ENCODE measurements at regions not wholly inside any gene's neighbourhood (a gene's known extent, or its start where the extent isn't known, plus 50 kb on each side); places are given as distances from the start of the nearest gene placed in this dataset.

DNA sequence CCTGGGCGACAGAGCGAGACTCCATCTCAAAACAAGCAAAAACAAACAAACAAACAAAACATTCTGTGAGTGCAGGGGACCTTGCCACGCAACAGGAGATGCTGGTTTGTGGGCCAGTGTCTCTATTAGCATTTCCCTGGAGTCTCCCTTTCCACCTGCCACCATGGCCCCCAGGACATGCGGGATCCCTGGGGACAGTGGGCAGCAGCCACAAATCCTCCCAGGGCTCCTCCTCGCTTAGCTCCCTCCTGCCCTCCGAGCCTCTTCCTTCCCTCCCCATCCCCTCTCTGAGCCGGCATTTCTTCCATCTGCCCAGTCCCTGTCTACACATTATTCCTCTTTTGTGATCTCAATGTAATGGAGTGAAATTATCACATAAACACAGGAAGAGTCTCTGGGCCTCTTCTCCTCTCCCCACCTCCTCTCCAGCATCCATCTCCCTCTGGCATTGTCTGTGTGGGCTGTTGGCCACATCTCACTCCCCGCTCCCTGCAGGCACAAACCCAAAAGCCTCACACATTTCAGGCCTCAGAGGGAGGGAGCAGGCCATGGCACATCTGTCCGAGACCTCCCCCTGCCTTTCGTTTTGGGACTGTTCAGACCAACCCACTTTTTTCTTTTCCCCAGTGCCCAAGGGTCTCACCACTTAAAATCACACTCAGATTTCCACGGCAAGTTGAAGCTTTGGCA lies 144.3 kb downstream of the MIS18A start:
- no peak for DNase-seq (ENCODE audit: low spot score)

DNA sequence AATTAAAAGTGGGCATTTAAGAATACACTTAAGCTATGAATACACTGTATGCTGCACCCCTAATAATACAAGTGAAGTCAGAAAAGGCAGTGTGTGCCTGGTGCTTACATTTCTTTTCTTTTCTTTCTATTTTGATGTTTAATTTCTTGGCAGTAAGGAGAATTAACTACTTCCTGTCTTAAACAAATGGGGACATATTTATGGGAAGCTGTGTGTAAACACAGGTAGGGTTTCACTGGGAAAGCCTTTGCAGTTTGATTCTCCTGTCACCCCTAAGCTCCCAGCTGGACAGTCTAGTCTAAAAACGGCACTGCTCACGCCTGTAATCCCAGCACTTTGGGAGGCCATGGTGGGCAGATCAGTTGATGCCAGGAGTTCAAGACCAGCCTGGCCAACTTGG lies 146.0 kb downstream of the MIS18A start:
- no peak for DNase-seq (ENCODE audit: low spot score)

DNA sequence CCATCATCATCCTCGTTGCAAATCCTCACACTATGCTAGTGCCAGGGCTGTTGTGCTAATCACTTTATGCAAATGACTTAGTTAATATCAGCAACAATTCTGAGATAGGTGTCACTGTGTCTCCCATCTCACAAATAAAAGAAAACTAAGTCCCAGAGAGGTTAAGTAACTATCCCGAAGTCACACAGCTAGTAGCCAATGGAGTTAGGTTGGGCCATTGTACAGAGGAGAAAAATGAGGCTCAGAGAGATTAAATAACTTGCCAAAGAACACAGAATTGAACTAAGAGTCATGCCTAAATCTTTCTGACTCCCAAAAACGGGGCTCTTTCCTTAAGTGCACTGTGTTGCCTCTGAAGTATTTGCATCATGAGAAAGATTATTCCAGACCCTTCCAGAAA lies 146.4 kb downstream of the MIS18A start:
- no peak for DNase-seq (ENCODE audit: low spot score)

DNA sequence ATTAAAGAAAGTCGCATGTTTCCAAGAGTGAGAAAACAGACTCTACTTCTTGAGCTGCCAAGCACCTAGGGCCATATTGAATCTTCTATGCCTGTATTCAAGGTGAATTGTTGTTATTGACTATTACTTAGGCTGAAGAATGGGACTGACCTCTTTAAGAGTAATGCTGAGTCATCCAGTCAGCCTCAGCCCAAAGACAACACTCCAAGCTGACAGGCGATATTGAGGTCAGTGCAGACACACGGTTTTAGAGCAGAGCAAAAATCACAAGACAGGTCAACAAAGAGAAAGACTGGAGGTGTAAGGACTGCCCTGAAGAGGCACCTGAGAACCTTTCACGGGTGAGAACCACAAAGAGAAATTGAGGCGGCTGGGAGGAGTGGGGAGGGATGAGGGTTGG lies 146.9 kb downstream of the MIS18A start:
- DNase-seq (ENCODE audit: low spot score), result peak; percentile 66

DNA sequence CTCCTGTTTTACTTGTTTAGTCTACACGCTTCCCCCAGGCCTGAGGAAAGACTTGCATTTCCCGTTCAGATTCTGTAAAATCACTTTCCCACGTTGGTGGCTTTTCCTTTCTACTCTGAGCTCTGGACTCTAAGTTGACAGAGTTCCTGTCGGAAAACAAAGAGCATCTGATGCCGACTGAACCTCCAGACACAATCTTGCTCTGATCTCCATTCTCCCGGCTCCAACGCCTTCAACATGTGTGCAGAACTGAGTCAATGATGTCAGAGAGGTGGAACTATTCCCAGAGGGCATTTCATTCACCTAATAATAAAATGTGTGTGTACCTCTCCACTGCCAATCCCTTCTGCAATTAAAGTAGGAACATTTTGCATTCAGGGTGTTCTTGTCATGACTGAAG lies 147.7 kb downstream of the MIS18A start:
- no peak for DNase-seq (ENCODE audit: low spot score)

DNA sequence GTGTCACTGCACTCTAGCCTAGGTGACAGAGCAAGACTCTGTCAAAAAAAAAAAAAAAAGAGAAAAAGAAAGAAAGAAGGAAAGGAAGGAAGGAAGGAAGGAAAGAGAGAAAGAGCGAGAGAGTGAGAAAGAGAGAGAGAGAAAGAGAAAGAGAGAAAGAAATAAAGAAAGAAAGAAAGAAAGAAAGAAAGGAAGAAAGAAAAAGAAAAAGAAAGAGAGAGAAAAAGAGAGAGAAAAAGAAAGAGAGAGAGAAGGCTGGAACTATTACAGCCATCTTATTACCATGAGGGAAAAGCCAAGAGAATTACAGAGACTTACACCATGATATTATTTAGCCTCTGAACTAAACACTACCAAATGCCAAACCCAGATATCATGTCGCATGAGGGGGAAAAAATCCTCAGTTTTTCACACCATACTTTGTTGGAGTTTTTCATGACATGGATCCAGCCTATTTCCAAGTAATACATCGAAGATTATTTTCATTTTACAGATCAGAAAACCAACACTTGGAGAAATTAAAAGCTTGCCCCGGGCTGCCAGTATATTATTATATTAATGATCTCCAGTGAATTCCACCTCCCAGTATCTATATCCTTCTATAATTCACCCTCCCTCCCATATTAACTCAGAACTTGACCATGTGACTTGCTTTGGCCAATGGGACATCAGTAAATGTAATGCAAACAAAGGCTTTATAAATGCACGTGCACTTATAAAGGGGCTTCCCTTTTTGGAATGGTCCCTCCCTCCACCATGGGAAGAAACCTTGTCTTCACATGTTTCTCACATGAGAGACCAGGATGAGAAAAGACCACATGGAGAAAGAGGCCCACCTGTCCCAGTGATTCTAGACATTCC lies 148.6 kb downstream of the MIS18A start:
- DNase-seq (ENCODE audit: low spot score), result no peak

DNA sequence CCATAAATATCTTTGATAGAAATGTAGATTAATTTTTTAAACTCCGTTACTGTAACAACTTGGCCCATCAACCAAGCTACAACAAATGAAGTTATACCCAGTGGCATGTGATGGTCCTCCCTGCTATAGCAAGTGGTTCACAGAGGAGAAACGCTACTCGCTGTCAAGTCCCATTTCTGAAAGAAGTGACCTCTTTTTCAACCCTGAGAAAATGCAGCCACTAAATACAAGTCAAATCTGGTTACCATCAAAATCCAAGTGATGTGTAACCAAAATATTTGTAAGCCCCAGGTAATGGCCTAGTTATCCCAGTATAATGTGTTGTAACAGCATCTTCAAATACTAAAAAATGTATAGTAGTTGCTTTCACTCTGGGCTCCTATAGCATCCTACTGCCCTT lies 151.8 kb downstream of the MIS18A start:
- DNase-seq (ENCODE audit: low spot score), result no peak

DNA sequence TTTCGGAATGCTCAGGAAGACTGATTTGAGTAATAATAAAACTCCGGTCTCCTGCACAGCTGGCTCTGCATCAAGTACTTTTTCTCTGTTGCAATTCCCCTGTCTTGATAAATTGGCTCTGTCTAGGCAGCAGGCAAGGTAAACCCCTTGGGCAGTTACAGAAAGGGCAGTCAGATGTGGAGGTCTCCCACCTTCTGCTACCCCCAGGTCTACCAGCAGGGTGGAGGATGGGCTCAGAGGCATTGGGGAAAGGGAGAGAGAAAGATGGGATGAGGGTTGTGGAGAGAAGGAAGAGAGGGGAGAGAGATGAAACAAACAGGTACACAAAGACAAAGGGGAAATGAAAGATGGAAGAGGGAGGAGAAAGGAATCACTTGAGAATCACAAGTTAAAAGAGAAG lies 156.8 kb downstream of the MIS18A start:
- DNase-seq (ENCODE audit: low spot score), result no peak

DNA sequence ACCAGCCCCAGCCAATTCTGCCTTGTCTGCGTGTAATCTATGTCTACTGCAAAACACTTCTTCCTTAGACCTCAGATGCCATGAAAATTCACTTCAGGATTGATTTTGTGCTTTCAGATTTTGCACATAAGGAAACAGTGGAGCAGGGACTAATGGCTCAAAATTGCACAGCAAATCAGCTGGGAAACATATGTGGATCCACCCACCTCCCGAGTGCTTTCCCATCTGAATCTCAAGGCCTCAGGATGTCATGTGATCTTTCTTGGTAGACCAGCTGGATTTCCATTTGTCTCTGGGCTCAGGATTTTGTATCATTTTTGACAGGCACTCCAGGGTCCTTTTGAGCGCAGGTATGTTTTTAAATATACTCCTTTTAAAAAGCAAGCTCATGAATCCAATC lies 158.6 kb downstream of the MIS18A start:
- DNase-seq (ENCODE audit: low spot score), result no peak

DNA sequence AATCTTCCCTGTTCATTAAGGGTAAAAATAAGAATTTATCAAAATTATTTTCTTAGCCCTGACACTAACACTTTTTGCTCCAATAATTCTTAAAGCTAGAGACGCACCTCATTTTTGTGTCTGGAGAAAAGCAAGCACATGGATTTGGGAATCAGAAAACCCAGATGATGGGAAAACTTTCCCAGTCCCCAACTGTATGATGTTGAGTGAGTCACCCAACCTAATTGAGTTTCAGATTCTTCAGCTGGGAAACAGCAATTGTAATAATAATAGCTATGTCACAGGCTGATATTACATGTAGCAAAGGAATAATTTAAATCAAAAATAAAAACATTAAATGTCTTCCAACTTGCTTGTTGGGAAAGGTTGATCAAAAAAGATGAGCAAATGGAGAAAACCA lies 159.0 kb downstream of the MIS18A start:
- no peak for DNase-seq (ENCODE audit: low spot score)

DNA sequence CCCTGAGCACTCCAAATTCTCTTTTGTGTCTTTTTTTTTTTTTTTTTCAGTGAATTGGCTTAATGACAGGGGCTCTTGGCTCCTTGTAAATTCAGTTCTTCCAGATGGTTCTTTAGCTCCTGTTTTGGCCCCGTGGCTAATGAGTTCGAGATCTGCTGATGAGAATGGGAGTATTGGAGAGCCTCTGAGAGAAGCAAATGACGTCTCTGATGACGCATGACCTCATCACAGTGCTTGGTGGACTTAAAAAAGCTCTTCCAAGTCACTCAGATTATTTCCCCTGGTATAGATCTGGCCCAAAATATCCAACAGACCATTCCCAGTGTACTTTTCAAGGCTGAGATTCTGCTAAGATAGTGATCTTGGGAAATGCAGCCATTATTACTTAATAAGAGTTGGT lies 159.5 kb downstream of the MIS18A start:
- DNase-seq (ENCODE audit: low spot score), result no peak

DNA sequence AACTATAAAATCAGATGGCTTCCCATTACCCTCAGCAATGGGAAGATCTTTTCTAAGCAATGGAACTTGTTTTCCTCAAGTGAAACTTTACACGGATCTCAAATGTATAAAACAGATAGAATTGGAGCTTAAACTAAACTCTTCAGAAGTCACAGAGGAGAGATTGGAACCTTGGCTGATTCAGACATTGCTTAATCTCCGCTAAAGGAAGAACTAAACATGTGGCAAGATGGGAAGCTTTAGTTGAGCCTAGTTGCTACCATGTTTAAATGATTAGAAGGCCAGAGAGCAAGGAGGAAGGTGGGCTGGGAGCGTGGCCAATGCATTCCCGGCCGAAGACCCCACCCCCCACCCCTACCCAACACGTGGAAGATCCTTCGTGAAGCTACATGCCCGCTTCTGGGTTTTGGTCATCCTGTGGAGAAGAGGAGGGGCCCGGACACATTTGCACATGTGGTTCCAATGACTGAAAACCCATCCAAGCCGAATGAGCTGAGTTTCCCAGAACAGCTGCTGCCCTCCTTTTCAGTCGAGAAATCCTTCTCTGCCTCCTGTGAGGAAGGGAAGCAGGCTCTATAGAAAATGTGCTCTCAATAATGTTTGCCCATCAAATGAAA lies 164.3 kb downstream of the MIS18A start:
- DNase-seq (ENCODE audit: low spot score), result peak; percentile 47

DNA sequence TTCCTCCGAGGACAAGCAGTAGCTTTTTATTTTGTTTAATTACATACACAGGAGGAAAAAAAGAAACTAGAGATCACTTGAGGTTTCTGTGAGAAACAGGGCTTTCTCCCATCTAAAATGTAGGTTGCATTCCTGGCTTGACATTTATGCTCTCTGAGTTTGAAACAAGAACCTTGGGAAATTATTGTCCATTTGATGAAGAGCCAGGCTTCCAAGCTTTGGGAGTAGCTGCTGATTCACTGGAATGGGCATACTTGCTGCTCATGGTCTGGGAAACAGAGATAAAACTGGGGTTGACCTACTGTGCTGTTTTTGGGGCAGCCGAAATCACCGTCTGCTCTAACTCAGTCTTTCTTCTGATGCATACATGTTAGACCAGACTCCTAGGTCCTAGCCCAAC lies 165.4 kb downstream of the MIS18A start:
- no peak for DNase-seq (ENCODE audit: low spot score)

DNA sequence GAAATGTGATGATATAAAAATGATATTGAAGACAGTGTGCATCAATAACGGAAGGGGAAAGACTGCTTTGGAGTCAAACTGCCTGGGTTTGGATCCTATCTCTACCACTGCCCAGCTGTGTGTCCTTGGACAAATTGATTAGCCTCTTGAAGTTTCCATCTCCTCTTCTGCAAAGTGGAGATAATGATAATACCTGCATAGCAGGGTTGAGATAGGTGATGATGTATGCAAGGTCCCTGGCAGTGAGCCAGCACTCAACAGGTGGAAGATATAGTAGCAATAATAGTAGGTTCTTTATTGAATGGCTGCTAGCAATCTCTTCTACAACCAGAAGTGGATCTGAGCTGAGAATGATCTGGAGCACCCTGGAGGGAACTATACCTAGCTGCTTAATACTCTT lies 166.7 kb downstream of the MIS18A start:
- DNase-seq (ENCODE audit: low spot score), result no peak

DNA sequence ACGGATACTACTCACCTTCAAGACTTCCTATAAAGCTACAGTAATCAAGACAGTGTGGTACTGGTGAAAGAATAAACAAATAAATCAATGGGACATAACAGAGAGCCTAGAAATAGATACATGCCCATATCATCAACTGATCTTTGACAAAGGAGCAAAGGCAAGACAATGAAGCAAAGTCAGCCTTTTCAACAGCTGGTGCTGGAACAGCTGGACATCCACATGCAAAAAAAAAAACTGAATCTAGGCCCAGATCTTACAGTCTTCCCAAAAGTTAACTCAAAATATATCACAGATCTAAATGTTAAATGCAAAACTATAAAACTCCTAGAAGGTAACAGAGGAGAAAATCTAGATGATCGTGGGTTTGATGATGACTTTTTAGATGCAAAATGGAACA lies 170.3 kb downstream of the MIS18A start:
- no peak for DNase-seq (ENCODE audit: low spot score)

DNA sequence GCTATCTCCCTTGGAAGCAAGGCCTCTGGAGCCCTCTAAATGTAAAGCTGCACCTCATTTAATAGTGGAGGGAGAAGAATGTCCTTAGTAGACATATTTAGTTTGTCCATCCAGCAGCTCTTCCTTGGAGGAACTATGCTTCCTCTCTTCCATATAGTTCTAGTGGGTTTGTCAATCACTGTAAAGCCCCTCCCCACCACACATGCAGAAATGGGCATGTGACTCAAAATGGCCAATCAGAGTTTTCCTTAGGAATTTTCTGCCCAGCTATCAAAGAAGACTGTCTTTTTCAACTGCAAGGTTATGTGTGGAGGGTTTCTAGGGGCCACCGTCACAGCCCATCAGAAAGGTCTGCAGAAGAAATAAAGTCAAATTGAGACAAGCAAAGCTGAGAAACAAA lies 175.5 kb downstream of the MIS18A start:
- no peak for DNase-seq (ENCODE audit: low spot score)

DNA sequence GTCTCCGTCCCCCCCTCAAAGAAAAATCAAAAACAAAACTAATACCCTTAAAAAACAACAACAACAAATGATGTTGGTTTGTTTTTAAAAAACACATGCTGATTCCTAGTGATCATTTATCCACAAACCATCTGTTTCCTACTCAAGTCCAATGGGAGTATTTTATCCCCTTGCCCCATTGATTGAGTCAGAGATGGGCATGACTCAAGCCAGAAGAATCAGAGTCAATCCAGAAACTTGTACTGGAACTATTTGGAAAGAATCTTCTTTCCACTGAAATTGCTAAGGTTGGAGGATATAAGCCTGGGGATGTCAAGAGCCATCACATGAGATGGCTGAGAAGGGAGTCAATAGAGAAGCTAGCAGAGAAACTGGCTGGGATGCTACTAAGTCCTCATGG lies 176.4 kb downstream of the MIS18A start:
- peak; percentile 81 for DNase-seq (ENCODE audit: low spot score)

DNA sequence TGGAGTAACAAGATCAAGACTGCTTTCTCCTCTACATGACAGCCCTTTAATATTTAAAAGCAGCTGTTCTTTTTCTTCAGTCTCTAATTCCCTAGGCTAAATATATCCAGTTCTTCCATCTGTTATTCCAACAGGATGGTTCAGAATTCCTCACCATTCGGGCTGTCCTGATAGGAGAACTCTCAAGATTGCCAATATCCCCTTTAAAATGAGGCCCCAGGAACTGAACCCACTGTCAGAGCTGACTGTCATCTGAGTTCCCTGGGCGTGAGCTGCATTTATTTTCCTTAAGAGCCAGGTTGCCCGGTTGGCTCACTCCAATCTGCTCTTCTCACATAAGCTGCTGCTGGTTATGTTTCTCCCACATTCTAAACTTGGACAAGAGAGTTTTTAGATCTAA lies 177.6 kb downstream of the MIS18A start:
- no peak for DNase-seq (ENCODE audit: low spot score)

DNA sequence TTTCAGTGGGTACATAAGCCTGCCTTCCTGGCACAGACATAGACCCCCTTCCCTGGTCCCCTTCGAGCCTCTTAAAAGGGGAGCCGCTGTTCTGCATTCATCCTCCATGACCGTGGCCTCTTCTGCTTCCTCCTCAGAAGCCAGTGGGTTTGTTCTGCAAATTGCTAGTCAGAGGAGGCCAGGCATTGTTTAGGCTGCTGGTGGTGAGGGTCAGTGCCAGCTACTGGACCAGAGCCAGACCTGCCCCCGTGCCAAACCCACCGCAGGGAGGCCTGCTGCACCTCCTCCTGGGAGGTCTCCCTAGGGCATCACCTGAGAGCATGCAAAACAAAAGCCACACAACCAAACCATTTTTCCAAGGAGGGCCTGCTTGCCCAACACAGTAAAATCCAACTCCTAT lies 178.4 kb downstream of the MIS18A start:
- DNase-seq (ENCODE audit: low spot score), result no peak

DNA sequence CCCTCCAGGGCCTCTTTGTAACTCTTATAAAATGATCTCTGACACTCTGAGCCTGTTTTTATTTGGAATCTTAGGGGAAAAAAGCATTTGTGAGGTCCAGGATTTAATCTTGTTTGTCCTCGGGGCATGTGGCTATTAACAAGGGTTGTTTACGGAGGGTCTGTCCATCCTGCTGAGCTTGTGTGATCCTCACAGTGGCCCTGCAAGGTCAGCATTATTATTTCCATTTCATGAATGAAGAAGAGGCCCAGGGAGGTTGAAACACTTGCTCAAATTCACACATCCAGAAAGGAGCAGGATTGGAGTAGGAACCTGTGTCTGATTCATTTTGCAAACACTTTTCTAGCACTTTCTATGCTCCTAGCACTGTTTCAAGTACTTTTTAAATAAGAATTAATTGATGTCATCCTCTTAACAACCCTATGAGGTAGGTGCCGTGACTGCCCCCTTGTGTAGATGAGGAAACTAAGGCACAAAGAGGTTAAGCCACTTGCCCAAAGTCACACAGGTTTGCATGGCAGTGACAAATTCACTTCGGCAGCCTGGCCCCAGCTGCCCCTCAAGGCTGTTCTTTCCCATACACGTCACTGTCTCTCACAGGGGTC lies 178.9 kb downstream of the MIS18A start:
- no peak for DNase-seq (ENCODE audit: low spot score)

DNA sequence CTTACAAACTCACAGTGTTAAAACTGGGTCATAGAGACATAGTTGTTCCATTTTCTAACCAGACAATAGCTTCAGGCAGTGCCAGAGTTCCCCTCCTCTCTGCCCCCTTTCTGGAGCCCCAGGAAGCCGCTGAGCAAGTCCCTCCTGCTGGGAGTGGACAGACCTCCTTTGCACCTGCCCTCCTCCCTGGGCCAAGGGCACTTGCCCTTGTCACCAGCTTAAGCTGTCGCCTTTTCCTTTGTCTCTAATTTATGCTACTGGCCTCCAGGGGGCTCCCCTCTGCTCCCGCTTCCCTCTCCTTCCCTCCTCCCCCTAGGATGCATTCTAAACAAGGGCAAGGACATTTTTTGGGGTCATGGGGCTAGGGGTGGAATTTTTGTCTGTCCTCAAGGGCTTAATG lies 182.4 kb downstream of the MIS18A start:
- peak; percentile 13 for DNase-seq (ENCODE audit: low spot score)

DNA sequence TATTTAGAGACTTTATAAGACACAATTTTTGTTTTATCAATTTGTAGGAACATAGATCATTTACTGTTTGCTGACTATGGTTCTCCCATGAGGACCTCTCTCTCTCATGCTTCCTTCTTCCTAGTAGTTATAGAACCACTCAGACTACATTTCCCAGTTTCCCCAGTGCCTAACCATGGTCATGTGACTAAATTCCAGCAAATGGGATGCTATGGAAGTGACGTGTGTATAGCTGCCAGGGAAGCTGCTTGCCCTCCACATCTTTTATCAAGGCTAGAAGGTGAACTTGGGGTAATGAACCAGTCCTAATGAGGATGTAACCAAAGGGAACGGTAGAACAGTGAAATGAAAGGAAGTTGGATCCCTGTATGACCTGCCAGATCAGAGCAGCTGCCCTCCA lies 184.0 kb downstream of the MIS18A start:
- DNase-seq (ENCODE audit: low spot score), result peak; percentile 64

Data from AG08395 (cell line).